ENCODE measurements at regions not wholly inside any gene's neighbourhood (a gene's known extent, or its start where the extent isn't known, plus 50 kb on each side); places are given as distances from the start of the nearest gene placed in this dataset.
"Not testable (repeated sequence)": the region's sequence is repeated elsewhere in the genome, so short reads cannot be mapped to it uniquely, and the experiment has no call there.

DNA sequence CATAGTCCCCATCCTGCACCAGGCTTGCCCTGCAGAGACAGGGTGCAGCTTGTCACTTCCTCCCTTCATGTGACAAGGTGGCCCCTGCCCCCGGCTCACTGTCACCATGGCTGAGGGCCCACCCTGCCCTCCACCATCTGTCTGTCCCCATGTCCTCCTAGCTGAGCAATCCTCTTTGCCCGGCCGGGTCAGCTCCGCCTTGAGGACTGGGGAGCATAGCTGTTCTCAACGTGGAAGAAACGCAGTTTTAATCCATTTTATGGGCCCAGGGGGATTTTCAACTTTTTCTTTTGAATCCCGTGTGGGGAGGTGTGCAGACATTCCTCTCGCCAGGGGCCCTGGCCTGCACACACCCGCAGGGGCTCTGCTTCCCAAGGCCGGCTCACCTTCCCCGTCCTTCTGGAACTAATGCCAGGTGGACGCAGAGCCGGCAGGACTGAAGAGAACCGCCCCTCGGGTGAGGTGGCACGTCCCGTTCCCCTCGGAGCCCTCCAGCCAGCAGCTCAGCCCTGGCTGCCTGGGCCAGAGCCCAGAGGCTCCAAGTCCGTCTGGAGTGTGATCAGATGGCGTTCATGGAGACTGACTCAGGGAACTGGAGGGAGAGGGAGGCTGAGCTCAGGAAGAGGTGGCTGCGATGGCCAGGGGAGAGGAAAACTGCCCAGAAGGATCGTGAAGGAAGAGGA, 1108.7 kb downstream of the BRD1 start:
- no peak for DNase-seq

DNA sequence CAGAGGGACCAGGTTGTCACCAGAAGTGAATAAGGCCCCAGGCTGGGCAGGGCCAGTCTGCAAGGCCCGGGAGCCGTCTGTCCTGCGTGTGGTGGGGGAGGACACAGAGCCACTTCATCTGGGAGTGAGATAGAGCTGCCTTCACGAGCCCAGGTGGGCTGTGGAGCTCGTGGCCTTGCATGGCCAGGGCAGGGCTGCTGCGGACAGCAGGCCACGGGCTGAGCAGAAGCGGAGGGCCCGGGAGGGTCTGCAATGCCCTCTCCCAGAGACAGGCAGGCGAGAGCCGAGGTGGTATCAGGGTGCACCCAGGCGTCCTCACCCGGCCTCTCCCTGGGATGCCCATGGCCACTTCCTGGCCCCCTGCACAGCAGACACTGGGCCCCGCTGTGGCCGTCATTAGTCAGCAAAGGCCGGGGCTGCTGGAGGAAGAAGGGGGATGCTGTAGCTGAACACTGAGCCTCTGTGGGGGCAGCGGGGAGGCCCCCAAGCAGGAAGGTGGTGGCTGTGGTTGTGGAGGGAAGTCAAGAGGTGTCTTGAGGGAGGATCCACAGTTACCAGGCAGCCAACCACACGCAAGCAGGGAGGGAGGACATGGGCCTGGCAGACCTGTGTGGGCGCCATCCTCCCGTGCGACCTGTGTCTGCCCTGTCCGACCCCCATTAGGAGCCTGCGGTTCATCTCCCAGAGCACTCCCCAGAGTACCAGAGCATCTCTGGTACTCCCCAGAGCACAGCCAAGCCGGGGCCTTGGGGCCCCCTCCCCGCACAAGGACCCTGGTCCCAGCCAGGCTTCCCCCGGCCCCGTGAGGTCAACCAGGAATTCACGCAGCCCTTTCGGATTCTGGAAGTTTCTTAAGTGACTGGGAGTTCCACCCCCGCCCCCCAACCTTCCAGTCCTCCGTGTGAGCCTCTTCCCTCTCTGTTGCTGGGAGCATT, 1109.5 kb downstream of the BRD1 start:
- DNase-seq = no peak

DNA sequence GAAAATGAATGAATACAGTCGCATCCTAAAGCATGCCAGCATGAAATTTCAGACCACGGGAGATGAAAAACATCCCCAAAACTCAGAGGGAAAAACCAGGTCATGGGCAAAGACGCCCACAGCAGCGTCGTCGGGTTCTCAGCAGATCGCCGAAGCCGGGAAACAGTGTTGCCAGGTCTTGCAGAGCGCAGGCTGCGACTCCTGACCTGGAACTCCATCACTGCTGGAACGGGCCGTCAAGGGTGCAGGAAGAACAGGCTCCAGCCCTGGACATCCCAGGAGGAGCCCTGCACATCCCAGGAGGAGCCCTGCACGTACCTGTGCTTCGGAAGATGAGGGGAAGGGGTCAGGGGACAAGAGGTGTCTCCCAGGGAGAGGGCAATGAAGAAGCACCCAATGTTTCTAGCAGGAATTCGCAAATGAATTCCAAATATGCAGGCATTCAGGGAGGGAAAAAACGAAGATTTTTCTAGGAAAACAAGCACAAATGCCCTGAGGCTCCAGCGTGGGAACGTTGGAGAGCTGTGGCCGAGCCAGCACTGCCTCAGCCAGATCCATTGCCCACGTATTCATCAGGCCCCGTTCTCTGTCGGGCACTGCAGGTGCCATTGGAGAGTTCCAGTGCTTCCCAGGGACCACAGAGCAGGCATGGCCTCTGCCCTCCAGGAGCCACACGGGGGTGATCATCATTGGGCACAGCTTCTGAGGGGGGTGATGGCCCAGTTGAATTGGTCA, 1110.4 kb downstream of the BRD1 start:
- no peak for DNase-seq

DNA sequence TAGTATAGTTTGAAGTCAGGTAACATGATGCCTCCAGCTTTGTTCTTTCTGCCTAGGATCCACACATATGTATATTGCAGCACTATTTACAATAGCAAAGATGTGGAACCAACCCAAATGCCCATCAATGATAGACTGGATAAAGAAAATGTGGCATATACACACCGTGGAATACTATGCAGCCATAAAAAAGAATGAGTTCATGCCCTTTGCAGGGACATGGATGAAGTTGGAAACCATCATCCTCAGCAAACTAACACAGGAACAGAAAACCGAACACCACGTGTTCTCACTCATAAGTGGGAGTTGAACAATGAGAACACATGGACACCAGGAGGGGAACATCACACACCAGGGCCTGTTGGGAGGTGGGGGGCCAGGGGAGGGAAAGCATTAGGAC, 1111.5 kb downstream of the BRD1 start:
- DNase-seq = not testable (repeated sequence)

DNA sequence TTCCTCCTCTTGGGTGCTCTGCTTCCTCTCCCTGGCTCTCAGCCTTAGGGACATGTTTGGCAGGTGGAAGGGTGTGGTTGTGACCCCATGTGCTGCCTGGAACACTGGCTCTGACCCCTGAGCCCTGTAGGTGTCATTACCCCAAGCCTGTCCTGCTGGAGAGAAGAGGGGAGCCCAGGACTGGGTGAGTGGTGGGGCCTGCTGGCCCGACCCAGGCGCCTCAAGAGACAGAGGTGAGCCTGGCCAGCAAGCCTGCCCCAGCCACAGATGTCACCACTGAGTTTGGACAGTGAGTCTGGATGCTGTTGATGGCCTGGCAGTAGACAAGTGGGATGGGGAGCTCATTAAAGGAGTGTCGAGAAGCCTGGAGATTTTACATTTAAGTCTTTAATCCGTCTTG, 1112.2 kb downstream of the BRD1 start:
- no peak for DNase-seq

DNA sequence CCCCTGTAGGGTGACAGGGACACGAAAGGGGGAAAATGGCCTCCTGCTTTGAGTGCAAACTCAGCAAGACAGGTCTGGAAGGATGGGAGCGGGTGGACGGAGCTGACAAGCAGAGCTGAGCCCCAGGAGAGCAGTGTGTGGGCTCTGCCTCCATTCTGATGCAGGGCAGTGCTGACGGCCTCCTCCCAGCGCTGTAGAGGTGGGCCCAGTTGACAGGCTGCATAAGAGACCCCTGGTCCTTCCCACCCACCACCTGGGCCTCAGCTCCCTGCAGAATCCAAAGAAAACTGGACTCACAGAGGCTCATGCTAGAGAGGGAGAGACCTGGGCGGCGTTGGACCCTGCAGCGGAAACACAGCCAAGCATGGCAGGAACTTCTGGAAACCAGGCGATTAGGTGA, 1113.4 kb downstream of the BRD1 start:
- DNase-seq = no peak

GRCh38 chr22:48713272-48714205, 1114.1 kb downstream of the BRD1 start:
- DNase-seq = no peak

DNA sequence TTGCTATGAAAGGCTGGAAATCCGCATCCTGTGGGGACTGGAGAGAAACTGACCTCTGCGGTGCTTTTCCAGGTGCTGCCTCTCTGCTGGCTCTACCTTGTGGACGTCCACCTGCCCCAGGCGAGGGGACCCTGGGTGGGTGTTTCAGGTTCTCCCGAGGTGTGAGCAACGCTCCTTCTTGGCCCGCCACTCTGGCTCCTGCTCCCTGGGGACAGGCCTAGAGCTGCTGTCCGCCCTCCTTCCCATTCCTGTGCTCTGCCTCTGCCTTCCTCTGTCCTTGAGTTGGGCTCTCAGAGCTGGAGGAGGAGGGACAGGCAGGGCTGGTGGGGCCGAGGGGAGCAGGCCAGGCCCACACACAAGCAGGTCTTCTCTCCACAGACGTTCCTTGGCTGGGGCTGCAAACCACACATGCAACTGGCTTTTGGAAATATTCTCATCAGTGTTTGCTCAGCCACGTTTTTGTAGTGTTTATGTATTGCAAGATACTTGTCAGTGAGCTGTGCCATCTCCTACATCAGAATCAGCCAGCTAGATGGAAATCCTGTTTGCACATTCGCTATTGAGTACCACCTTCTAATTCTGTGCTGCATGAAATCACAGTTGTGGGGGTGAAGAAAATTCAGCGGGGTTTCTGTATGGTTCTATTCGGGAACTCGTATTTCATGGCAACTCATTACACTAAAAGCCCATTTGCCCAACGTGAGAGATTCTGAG, 1115.0 kb downstream of the BRD1 start:
- DNase-seq = no peak

DNA sequence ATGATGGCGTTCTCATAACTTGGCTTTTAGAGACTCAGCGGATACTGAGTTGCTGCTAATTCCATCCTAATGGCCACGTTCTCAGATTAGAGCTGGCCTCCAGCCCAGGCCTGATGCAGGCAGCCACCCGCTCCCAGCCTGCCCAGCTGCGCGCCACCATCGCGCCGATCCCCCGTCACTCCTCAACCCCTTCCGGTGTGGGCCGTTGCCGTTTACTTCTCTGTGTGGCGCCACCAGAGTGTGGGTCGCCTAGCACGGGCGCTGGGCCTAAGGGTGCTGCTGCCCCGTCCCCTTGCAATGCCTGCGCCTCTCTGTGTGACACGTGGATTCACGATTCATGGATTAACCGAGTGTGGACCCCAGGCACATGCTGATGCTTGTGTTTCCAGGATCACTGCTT, 1116.0 kb downstream of the BRD1 start:
- DNase-seq = no peak

- no peak for DNase-seq
Measured at GRCh38 chr22:48711031-48711431, 1116.6 kb downstream of the BRD1 start.

DNA sequence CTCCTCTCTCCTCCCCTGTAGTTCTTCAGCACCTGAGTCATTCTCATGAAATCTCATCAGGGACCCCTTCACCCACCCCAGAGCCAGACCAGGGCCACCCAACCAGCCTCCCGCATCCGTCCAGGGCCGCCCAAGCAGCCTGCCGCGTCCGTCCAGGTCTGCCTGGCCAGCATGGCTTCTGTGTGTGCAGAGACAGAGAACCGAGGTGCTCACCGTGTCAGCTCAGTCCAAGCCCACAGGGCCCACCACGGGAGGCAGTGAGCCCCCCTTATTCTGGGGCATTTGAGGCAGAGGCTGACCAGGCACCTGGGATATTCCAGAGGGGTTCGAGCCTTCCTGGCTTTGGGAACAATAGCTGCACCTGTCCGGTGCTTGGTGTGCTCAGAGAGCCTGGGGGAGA, 1117.3 kb downstream of the BRD1 start:
- no peak for DNase-seq

GRCh38 chr22:48709976-48710375, 1117.7 kb downstream of the BRD1 start:
- no peak for DNase-seq

- DNase-seq = no peak
Measured at GRCh38 chr22:48709453-48709852, 1118.2 kb downstream of the BRD1 start.

- DNase-seq = no peak
Measured at GRCh38 chr22:48708558-48709245, 1119.0 kb downstream of the BRD1 start.

- no peak for DNase-seq
Measured at GRCh38 chr22:48707763-48708557, 1119.7 kb downstream of the BRD1 start.

DNA sequence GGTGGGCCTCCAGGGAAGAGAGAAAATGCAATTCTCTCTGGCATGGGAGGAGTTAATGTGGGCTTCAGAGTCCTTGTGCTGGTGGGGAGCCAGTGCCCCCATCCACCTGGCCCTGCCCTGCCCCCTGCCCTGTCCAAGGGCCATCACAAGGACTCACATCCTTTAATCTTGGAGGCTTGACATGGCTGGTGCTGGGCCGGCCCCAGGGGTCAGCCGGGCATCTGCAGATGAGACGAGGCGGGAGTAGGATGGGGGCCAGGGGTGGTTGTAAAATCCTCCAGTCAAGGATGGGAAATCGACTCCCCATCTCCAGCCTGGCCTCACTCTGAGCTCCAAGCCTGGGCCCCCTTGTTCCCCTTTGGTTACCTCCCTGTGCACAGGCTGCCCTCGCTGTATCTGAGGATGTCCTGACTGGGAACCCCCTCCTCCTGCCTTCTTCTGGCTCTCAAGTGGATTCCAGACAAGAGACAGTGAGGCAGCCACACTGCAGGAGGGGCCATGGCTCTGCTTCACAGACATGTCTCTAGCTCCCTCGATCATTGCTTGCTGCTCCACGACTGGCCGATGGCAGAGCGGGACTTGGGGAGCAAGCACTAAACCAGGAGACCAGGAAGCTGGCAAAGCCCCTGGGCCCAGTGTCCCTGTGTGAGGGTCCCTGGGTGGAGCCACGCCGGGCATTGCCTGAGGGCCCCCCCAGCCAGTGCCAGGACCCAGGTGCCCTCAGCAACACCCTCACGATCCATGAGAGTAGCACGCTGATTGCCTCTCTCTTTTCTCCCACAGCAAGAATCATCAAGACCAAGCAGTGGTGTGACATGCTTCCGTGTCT, 1120.5 kb downstream of the BRD1 start:
- DNase-seq = no peak

GRCh38 chr22:48705917-48706605, 1121.6 kb downstream of the BRD1 start:
- DNase-seq = no peak

GRCh38 chr22:48705159-48705916, 1122.3 kb downstream of the BRD1 start:
- no peak for DNase-seq
